ENCODE measurements at regions not wholly inside any gene's neighbourhood (a gene's known extent, or its start where the extent isn't known, plus 50 kb on each side); places are given as distances from the start of the nearest gene placed in this dataset.

- H3K27ac Mint-ChIP-seq, result no peak overlapping the region
- Histone ChIP-seq H3K27me3 (replicated peaks in 1 of 2; ENCODE audit: control insufficient read depth in 2 of 2, extremely low read depth in 1 of 2, insufficient read depth in 2 of 2, low read length in 1 of 2) (no peaks in the 10 kb centered on the region), H3K4me1 (ENCODE audit: control insufficient read depth in 1 of 2, extremely low read depth in 1 of 2, insufficient read depth in 2 of 2, low read length in 2 of 2) (no peaks in the 10 kb centered on the region), H3K36me3 (ENCODE audit: control insufficient read depth in 2 of 2, extremely low read depth in 1 of 2, insufficient read depth in 1 of 2, low read length in 1 of 2) (no peaks in the 10 kb centered on the region), H3K4me3 (ENCODE audit: control insufficient read depth in 1 of 2, extremely low read depth in 1 of 2, low read length in 1 of 2) (no peak overlapping the region), H3K27ac (ENCODE audit: low read length) (no peak overlapping the region), H3K9me3 (no peaks in the 10 kb centered on the region)
- H3K36me3 Mint-ChIP-seq, result no peaks in the 10 kb centered on the region
- H3K9me3 Mint-ChIP-seq, result peaks cover 0 to 5% (median 2%) of the 10 kb centered on the region in 3 donors
- 80% methylated on average over 1 of the region's 3 CpGs for WGBS (ENCODE audit: insufficient coverage)
- POLR2A ChIA-PET, result no interaction called here
- DNase-seq (no peak), ATAC-seq (replicated peaks in 1 of 4) (no peak)
- H3K27me3 Mint-ChIP-seq, result no peaks in the 10 kb centered on the region
- no peaks in the 10 kb centered on the region for H3K4me1 Mint-ChIP-seq
- CTCF ChIA-PET, result no interaction called here
- no peak overlapping the region for H3K4me3 Mint-ChIP-seq
Measured at GRCh38 chr12:23359975-23360701, 589.3 kb downstream of the SOX5 start.

DNA sequence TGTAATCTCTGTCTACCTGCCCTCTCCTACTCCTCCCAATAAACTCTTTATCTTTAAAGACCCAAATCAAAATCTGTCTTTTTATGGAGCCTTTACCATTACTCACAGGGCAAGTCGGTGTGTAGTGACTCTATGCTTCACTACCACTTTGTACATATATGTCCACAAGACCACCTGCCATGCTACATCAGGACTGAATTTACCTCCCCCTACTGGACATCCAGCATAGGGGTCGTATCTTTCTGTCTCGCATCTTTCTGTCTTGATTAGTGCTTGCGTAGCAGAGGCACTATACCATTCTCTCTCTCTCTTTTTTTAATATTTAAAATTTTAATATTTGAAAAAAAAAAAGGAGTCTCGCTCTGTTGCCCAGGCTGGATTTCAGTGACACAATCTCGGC, 587.5 kb downstream of the SOX5 start:
- no peak overlapping the region for H3K27ac ChIP-seq (ENCODE audit: low read length)
- CTCF ChIA-PET, result no interaction called here
- Mint-ChIP-seq H3K4me3 (no peak overlapping the region), H3K27ac (no peak overlapping the region), H3K36me3 (no peaks in the 10 kb centered on the region), H3K9me3 (peaks cover 2 to 12% (median 6%) of the 10 kb centered on the region in 3 donors), H3K27me3 (no peaks in the 10 kb centered on the region), H3K4me1 (no peaks in the 10 kb centered on the region)
- H3K4me3 ChIP-seq (ENCODE audit: control insufficient read depth in 1 of 2, extremely low read depth in 1 of 2, low read length in 1 of 2), result no peak overlapping the region
- DNase-seq (no peak), ATAC-seq (replicated peaks in 1 of 4) (no peak)
- no peaks in the 10 kb centered on the region for H3K36me3 ChIP-seq (ENCODE audit: control insufficient read depth in 2 of 2, extremely low read depth in 1 of 2, insufficient read depth in 1 of 2, low read length in 1 of 2)
- no peaks in the 10 kb centered on the region for H3K9me3 ChIP-seq
- H3K27me3 ChIP-seq (replicated peaks in 1 of 2; ENCODE audit: control insufficient read depth in 2 of 2, extremely low read depth in 1 of 2, insufficient read depth in 2 of 2, low read length in 1 of 2), result no peaks in the 10 kb centered on the region
- POLR2A ChIA-PET, result no interaction called here
- no peaks in the 10 kb centered on the region for H3K4me1 ChIP-seq (ENCODE audit: control insufficient read depth in 1 of 2, extremely low read depth in 1 of 2, insufficient read depth in 2 of 2, low read length in 2 of 2)
- 100% methylated on average over 1 of the region's 6 CpGs for WGBS (ENCODE audit: insufficient coverage)

- Histone ChIP-seq H3K36me3 (ENCODE audit: control insufficient read depth in 2 of 2, extremely low read depth in 1 of 2, insufficient read depth in 1 of 2, low read length in 1 of 2) (no peaks in the 10 kb centered on the region), H3K27ac (ENCODE audit: low read length) (no peak overlapping the region), H3K9me3 (peaks cover 2% of the 10 kb centered on the region), H3K27me3 (replicated peaks in 1 of 2; ENCODE audit: control insufficient read depth in 2 of 2, extremely low read depth in 1 of 2, insufficient read depth in 2 of 2, low read length in 1 of 2) (no peaks in the 10 kb centered on the region), H3K4me1 (ENCODE audit: control insufficient read depth in 1 of 2, extremely low read depth in 1 of 2, insufficient read depth in 2 of 2, low read length in 2 of 2) (no peaks in the 10 kb centered on the region), H3K4me3 (ENCODE audit: control insufficient read depth in 1 of 2, extremely low read depth in 1 of 2, low read length in 1 of 2) (no peak overlapping the region)
- Mint-ChIP-seq H3K27me3 (no peaks in the 10 kb centered on the region), H3K9me3 (peaks cover 2 to 20% (median 14%) of the 10 kb centered on the region in 3 donors), H3K4me3 (no peak overlapping the region), H3K36me3 (no peaks in the 10 kb centered on the region), H3K27ac (no peak overlapping the region), H3K4me1 (no peaks in the 10 kb centered on the region)
- ChIA-PET POLR2A (no interaction called here), CTCF (no interaction called here)
- WGBS (ENCODE audit: insufficient coverage), result no CpG with 5 or more reads among the region's 1 CpG
- ATAC-seq (replicated peaks in 1 of 4), result no peak
- no peak for DNase-seq
Measured at GRCh38 chr12:23368590-23368989, 580.9 kb downstream of the SOX5 start.

DNA sequence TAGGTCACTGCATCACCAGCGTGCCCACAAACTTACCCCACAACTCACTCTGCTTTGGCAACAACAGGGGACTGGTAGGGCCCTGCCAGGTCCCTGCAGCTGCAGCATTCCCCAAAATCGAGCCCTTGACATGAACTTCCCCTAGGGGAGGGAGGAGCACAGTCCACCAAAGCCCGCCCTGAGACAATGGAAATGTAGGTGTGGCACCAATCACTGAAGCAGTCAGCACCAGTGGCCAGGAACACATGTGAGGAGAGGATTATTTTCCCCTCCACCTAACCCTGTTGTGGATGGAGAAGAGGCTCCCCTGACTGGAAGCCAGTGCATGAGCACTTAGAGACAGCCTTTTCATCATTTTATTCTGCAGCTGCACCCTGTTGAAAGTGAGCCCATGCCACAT, 573.8 kb downstream of the SOX5 start:
- Histone ChIP-seq H3K27me3 (replicated peaks in 1 of 2; ENCODE audit: control insufficient read depth in 2 of 2, extremely low read depth in 1 of 2, insufficient read depth in 2 of 2, low read length in 1 of 2) (no peaks in the 10 kb centered on the region), H3K36me3 (ENCODE audit: control insufficient read depth in 2 of 2, extremely low read depth in 1 of 2, insufficient read depth in 1 of 2, low read length in 1 of 2) (no peaks in the 10 kb centered on the region), H3K27ac (ENCODE audit: low read length) (no peak overlapping the region), H3K4me1 (ENCODE audit: control insufficient read depth in 1 of 2, extremely low read depth in 1 of 2, insufficient read depth in 2 of 2, low read length in 2 of 2) (no peaks in the 10 kb centered on the region), H3K4me3 (ENCODE audit: control insufficient read depth in 1 of 2, extremely low read depth in 1 of 2, low read length in 1 of 2) (no peak overlapping the region), H3K9me3 (no peaks in the 10 kb centered on the region)
- Mint-ChIP-seq H3K27me3 (no peaks in the 10 kb centered on the region), H3K4me1 (no peaks in the 10 kb centered on the region), H3K36me3 (no peaks in the 10 kb centered on the region), H3K27ac (no peak overlapping the region), H3K4me3 (no peak overlapping the region), H3K9me3 (peaks cover 19 to 48% (median 27%) of the 10 kb centered on the region in 3 donors)
- ATAC-seq (replicated peaks in 1 of 4) (no peak), DNase-seq (no peak)
- WGBS (ENCODE audit: insufficient coverage), result 67% methylated on average over 1 of the region's 3 CpGs
- ChIA-PET POLR2A (no interaction called here), CTCF (no interaction called here)

- Mint-ChIP-seq H3K36me3 (no peaks in the 10 kb centered on the region), H3K4me3 (no peak overlapping the region), H3K27ac (no peak overlapping the region), H3K27me3 (no peaks in the 10 kb centered on the region), H3K4me1 (no peaks in the 10 kb centered on the region), H3K9me3 (peaks cover 19 to 48% (median 27%) of the 10 kb centered on the region in 3 donors)
- Histone ChIP-seq H3K4me1 (ENCODE audit: control insufficient read depth in 1 of 2, extremely low read depth in 1 of 2, insufficient read depth in 2 of 2, low read length in 2 of 2) (no peaks in the 10 kb centered on the region), H3K36me3 (ENCODE audit: control insufficient read depth in 2 of 2, extremely low read depth in 1 of 2, insufficient read depth in 1 of 2, low read length in 1 of 2) (no peaks in the 10 kb centered on the region), H3K9me3 (no peaks in the 10 kb centered on the region), H3K4me3 (ENCODE audit: control insufficient read depth in 1 of 2, extremely low read depth in 1 of 2, low read length in 1 of 2) (no peak overlapping the region), H3K27ac (ENCODE audit: low read length) (no peak overlapping the region), H3K27me3 (replicated peaks in 1 of 2; ENCODE audit: control insufficient read depth in 2 of 2, extremely low read depth in 1 of 2, insufficient read depth in 2 of 2, low read length in 1 of 2) (no peaks in the 10 kb centered on the region)
- WGBS (ENCODE audit: insufficient coverage), result 92% methylated on average over 1 of the region's 3 CpGs
- ChIA-PET CTCF (no interaction called here), POLR2A (no interaction called here)
- DNase-seq, result no peak
- ATAC-seq (replicated peaks in 1 of 4), result no peak
Measured at GRCh38 chr12:23376238-23376637, 573.2 kb downstream of the SOX5 start.

DNA sequence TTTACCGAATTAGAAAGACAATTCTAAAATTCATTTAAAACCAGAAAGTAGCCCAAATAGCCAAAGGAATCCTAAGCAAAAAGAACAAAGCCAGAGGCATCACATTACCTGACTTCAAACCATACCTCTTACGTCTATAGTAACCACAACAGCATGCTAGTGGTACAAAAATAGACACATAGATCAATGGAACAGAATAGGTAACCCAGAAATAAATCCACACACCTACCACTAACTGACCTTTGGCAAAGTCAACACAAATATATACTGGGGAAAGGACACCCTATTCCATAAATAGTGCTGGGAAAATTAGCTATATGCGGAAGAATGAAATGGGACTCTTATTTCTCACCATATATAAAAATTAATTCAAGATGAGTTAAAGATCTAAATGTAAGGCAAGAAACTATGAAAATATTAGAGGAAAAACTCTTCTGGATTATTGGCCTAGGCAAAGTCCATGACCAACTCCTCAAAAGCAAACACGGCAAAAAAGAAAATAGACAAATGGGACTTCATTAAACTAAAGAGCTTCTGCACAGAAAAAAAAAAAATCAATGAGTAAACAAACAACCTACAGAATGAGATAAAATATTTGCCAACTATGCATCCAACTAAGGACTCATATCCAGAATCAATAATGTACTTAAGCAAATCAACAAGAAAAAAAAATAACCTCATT, 568.9 kb downstream of the SOX5 start:
- ATAC-seq (replicated peaks in 1 of 4) (no peak), DNase-seq (no peak)
- Histone ChIP-seq H3K9me3 (no peaks in the 10 kb centered on the region), H3K4me3 (ENCODE audit: control insufficient read depth in 1 of 2, extremely low read depth in 1 of 2, low read length in 1 of 2) (no peak overlapping the region), H3K4me1 (ENCODE audit: control insufficient read depth in 1 of 2, extremely low read depth in 1 of 2, insufficient read depth in 2 of 2, low read length in 2 of 2) (no peaks in the 10 kb centered on the region), H3K27me3 (replicated peaks in 1 of 2; ENCODE audit: control insufficient read depth in 2 of 2, extremely low read depth in 1 of 2, insufficient read depth in 2 of 2, low read length in 1 of 2) (no peaks in the 10 kb centered on the region), H3K27ac (ENCODE audit: low read length) (no peak overlapping the region), H3K36me3 (ENCODE audit: control insufficient read depth in 2 of 2, extremely low read depth in 1 of 2, insufficient read depth in 1 of 2, low read length in 1 of 2) (no peaks in the 10 kb centered on the region)
- no peaks in the 10 kb centered on the region for H3K27me3 Mint-ChIP-seq
- ChIA-PET CTCF (no interaction called here), POLR2A (no interaction called here)
- peaks cover 17 to 37% (median 24%) of the 10 kb centered on the region in 3 donors for H3K9me3 Mint-ChIP-seq
- H3K4me3 Mint-ChIP-seq, result no peak overlapping the region
- WGBS (ENCODE audit: insufficient coverage), result 62% methylated on average over 2 of the region's 4 CpGs
- H3K36me3 Mint-ChIP-seq, result no peaks in the 10 kb centered on the region
- no peaks in the 10 kb centered on the region for H3K4me1 Mint-ChIP-seq
- no peak overlapping the region for H3K27ac Mint-ChIP-seq

Measured in T-cell (primary cell).